Lower leg skin (tissue), 3 donors: ENCODE measurements at regions not wholly inside any gene's neighbourhood (a gene's known extent, or its start where the extent isn't known, plus 50 kb on each side); places are given as distances from the start of the nearest gene placed in this dataset.

ENCODE experiments used
- CTCF ChIP-seq, 3 donors: fragments of 450-650 bp; IDR thresholded peaks; one replicate each; pipeline ENCODE4 v1.5.1; 2016; ENCODE audit warnings: antibody characterized with exemption in 3 of 3, mild to moderate bottlenecking in 3 of 3, moderate library complexity in 2 of 3
- POLR2A ChIP-seq, 2 donors: fragments of 450-650 bp; IDR thresholded peaks; one replicate each; pipeline ENCODE4 v1.6.1; 2016 to 2017; ENCODE audit warnings: antibody characterized with exemption in 2 of 2, mild to moderate bottlenecking in 1 of 2, moderate library complexity in 1 of 2

- TF ChIP-seq POLR2A (IDR thresholded peaks at IDR 0.05), result no peak
- no peak for TF ChIP-seq CTCF (IDR thresholded peaks at IDR 0.05)
These were observed 843.4 kb downstream of the TBC1D22A start for GRCh38 chr22:47605886-47606285.
